Activated CD8-positive, alpha-beta T cell treated with anti-CD3 and anti-CD28 coated beads for 36 hours (primary cell): ENCODE measurements at regions not wholly inside any gene's neighbourhood (a gene's known extent, or its start where the extent isn't known, plus 50 kb on each side); places are given as distances from the start of the nearest gene placed in this dataset.
A peak's percentile ranks its signal among the peaks of the same experiment; 100 is the strongest.

Source experiments
- ATAC-seq: fragments of 200-7000 bp; cut with Tn5 transposase; one replicate; pipeline ENCODE4 v1.10.0; 2021; ENCODE audit warnings: mild to moderate bottlenecking, moderate library complexity
- CTCF ChIA-PET: fragments of 350-600 bp; sonication (Branson Sonifier 250); formaldehyde crosslinking; loops from one replicate; lab custom pipeline; 2021; ENCODE audit warnings: antibody characterized with exemption; lab: Charles Lee
- POLR2A ChIA-PET: fragments of 350-600 bp; sonication (Branson Sonifier 250); formaldehyde crosslinking; loops from one replicate; lab custom pipeline; 2021; ENCODE audit warnings: antibody characterized with exemption; lab: Charles Lee
- DNase-seq: peaks from one replicate; pipeline ENCODE4 v3.0.0-alpha.2; 2020
- H3K27ac Mint-ChIP-seq: one replicate; pipeline ENCODE4 v1.8.0; 2021; ENCODE audit warnings: mild to moderate bottlenecking, mixed read lengths
- H3K27me3 Mint-ChIP-seq: one replicate; pipeline ENCODE4 v1.8.0; 2021; ENCODE audit warnings: mixed read lengths
- H3K36me3 Mint-ChIP-seq: one replicate; pipeline ENCODE4 v1.8.0; 2021; ENCODE audit warnings: low read depth, mixed read lengths
- H3K4me1 Mint-ChIP-seq: one replicate; pipeline ENCODE4 v1.8.0; 2021; ENCODE audit warnings: low read depth, mixed read lengths
- H3K4me3 Mint-ChIP-seq: one replicate; pipeline ENCODE4 v1.8.0; 2021; ENCODE audit warnings: mild to moderate bottlenecking, moderate library complexity, mixed read lengths
- H3K9me3 Mint-ChIP-seq: one replicate; pipeline ENCODE4 v1.8.0; 2021; ENCODE audit warnings: mixed read lengths
- CTCF ChIP-seq: fragments of 200-600 bp; IDR thresholded peaks from one replicate; pipeline ENCODE4 v1.8.0; 2022; ENCODE audit warnings: antibody characterized with exemption, mild to moderate bottlenecking
- intact Hi-C: fragments of 100-400 bp; cut with micrococcal nuclease; formaldehyde crosslinking; loops from one replicate; pipeline ENCODE4 v1.10.0; 2022

DNA sequence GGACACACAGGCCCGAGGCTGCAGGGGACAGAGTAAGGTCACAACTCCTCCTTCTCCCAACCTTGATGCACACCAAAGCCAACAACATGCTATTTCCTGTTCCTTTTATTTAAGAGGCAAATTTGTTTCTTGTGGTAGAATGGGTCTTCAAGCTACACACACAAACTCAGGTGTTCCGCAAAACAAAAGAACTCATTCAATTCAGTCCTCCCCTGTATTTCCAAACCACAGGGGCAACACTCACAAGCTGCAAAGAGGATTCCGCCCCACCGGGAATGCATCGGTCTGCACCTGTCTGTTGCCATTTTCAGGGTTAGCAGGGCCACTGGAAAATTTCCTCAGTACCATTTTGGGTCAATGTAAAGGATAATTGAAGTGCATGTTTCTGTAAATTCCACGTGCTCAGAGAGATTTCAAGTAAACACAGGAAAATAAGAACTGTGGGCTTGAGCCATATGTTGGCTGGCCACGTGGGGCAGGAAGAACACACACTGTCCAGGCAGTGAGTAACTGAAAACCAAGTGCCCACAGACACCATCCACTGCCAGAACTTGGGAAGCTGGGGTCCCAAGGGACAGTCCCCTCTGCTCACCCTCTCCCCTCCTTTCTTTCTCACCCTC lies 145.2 kb upstream of the ERG start:
- no peak overlapping the region for H3K4me3 Mint-ChIP-seq
- peaks cover 12% of the 10 kb centered on the region for H3K4me1 Mint-ChIP-seq
- intact Hi-C loops = no loop called here
- POLR2A ChIA-PET = no interaction called here
- peaks cover 5% of the 10 kb centered on the region for H3K36me3 Mint-ChIP-seq
- H3K27me3 Mint-ChIP-seq = peaks cover 12% of the 10 kb centered on the region
- DNase-seq = no peak
- ATAC-seq = no peak
- peaks cover 6% of the 10 kb centered on the region for H3K9me3 Mint-ChIP-seq
- TF ChIP-seq CTCF = no peak
- no peak overlapping the region for H3K27ac Mint-ChIP-seq
- CTCF ChIA-PET = no interaction called here

GRCh38 chr21:38645282-38645681 lies 147.0 kb upstream of the ERG start:
- Mint-ChIP-seq H3K27ac (no peak overlapping the region), H3K36me3 (peaks cover 4% of the 10 kb centered on the region), H3K4me3 (no peak overlapping the region), H3K9me3 (peaks cover 4% of the 10 kb centered on the region), H3K27me3 (peaks cover 16% of the 10 kb centered on the region), H3K4me1 (peaks cover 5% of the 10 kb centered on the region)
- intact Hi-C loops = no loop called here
- no peak for TF ChIP-seq CTCF
- ChIA-PET CTCF (no interaction called here), POLR2A (no interaction called here)
- ATAC-seq (no peak), DNase-seq (no peak)

DNA sequence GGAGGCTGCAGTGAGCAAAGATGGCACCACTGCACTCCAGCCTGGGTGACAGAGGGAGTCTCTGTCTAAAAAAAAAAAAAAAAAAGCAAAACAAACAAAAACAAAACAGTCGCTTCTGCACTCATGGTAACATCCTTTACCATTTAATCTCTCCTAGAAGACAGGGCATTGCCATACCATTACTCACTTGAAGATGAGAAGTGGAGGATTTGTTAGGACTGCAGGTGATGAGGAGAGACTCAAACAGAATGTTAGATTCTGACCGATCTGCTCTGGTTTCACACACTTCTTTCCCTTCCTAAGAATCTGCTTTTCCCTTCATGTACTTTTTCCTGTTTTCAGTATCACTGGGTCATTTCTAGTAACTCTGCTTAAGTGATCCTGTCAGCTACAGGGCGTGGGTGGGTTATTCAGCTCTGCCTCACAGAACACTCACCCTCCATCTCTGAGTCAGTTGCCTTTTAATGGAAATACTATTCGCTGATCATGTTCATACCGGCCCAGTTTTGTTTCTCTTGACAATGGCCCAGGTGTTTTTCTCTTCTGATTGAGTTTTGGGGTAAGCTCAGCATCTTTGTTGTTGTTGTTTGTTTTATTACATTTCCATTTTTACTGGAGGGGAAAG lies 148.0 kb upstream of the ERG start:
- intact Hi-C loops = no loop called here
- TF ChIP-seq CTCF = no peak
- ChIA-PET POLR2A (no interaction called here), CTCF (no interaction called here)
- Mint-ChIP-seq H3K9me3 (no peaks in the 10 kb centered on the region), H3K27me3 (peaks cover 13% of the 10 kb centered on the region), H3K27ac (no peak overlapping the region), H3K36me3 (peaks cover under 1% of the 10 kb centered on the region), H3K4me1 (peaks cover 5% of the 10 kb centered on the region), H3K4me3 (no peak overlapping the region)
- ATAC-seq (peak; percentile 45), DNase-seq (peak; percentile 24)

DNA sequence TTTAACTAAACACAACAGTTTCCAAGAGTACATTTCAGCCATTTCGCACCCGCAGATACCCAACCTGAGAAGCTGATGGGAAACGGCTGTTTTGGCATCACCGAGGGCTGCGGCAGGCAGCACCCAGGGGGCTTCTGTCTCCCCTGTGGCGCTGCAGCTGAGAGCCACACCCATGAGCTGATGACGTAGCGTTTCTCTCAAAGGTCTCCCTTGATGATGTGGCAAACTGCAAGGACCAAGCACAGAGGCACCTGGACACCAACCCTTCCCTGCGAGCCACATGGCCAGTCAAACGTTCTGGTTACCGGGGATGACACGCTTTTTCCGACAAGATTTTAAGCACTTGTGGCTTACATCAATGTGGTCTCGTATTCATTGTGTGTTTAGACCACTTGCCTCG lies 150.8 kb upstream of the ERG start:
- intact Hi-C loops = no loop called here
- H3K27me3 Mint-ChIP-seq = peaks cover 11% of the 10 kb centered on the region

More for the DNA sequence above, 150.8 kb upstream of the ERG start:
- ChIA-PET CTCF (no interaction called here), POLR2A (no interaction called here)
- no peaks in the 10 kb centered on the region for H3K9me3 Mint-ChIP-seq
- DNase-seq (no peak), ATAC-seq (no peak)
- H3K27ac Mint-ChIP-seq = no peak overlapping the region
- H3K4me3 Mint-ChIP-seq = no peak overlapping the region
- no peaks in the 10 kb centered on the region for H3K36me3 Mint-ChIP-seq
- peaks cover 5% of the 10 kb centered on the region for H3K4me1 Mint-ChIP-seq
- TF ChIP-seq CTCF = no peak
